GM12864 (cell line): ENCODE measurements at regions not wholly inside any gene's neighbourhood (a gene's known extent, or its start where the extent isn't known, plus 50 kb on each side); places are given as distances from the start of the nearest gene placed in this dataset.
"Not testable (repeated sequence)": the region's sequence is repeated elsewhere in the genome, so short reads cannot be mapped to it uniquely, and the experiment has no call there.

Experiments
- DNase-seq: peaks from one replicate; pipeline ENCODE4 v3.0.0-alpha.2; 2011; ENCODE audit warnings: low read depth
- H3K4me3 ChIP-seq: 2 replicates; pipeline ENCODE4 v1.5.1; 2011; ENCODE audit warnings: mild to moderate bottlenecking, low read depth, low read length, control low read depth
- CTCF ChIP-seq: IDR thresholded peaks from 2 replicates; pipeline ENCODE4 v1.5.1; 2011; ENCODE audit warnings: low read depth, mild to moderate bottlenecking, moderate library complexity, low read length, control low read depth, inconsistent platforms; ENCODE audit errors: missing control alignments

GRCh38 chr11:121358760-121359159, 66.2 kb downstream of the SC5D start:
- no peak for TF ChIP-seq CTCF
- DNase-seq = no peak
- H3K4me3 ChIP-seq = no peak overlapping the region

- H3K4me3 ChIP-seq = no peak overlapping the region
- no peak for DNase-seq
- TF ChIP-seq CTCF = no peak
Observed at GRCh38 chr11:121359591-121359990, 67.0 kb downstream of the SC5D start.

GRCh38 chr11:121362955-121363354, 70.4 kb downstream of the SC5D start:
- not testable (repeated sequence) for DNase-seq, H3K4me3 ChIP-seq

- TF ChIP-seq CTCF = no peak
- no peak overlapping the region for H3K4me3 ChIP-seq
- DNase-seq = no peak
Observed at GRCh38 chr11:121365304-121365703, 72.7 kb downstream of the SC5D start.

GRCh38 chr11:121366038-121366437, 73.5 kb downstream of the SC5D start:
- DNase-seq = no peak
- H3K4me3 ChIP-seq = no peak overlapping the region
- TF ChIP-seq CTCF = no peak

GRCh38 chr11:121367001-121367843, 74.7 kb downstream of the SC5D start:
- DNase-seq = peak; percentile 82
- TF ChIP-seq CTCF = no peak
- H3K4me3 ChIP-seq = no peak overlapping the region; the same call in 1 of the 2 replicates

GRCh38 chr11:121367844-121368225, 75.3 kb downstream of the SC5D start:
- no peak overlapping the region; the same call in 1 of the 2 replicates for H3K4me3 ChIP-seq
- no peak for DNase-seq
- TF ChIP-seq CTCF = no peak
